ENCODE measurements at regions not wholly inside any gene's neighbourhood (a gene's known extent, or its start where the extent isn't known, plus 50 kb on each side); places are given as distances from the start of the nearest gene placed in this dataset.
A peak's percentile ranks its signal among the peaks of the same experiment; 100 is the strongest.

- Histone ChIP-seq H3K4me3 (no peak overlapping the region), H3K9me3 (replicated peaks in 1 of 3) (no peaks in the 10 kb centered on the region), H3K4me1 (replicated peaks in 1 of 2) (no peaks in the 10 kb centered on the region), H3K36me3 (replicated peaks in 1 of 2) (no peaks in the 10 kb centered on the region), H3K27ac (no peak overlapping the region), H3K27me3 (no peaks in the 10 kb centered on the region)
- intact Hi-C loops (cut with DNase I), result loop anchor here (10.0 kb wide), 2 partner anchors 93 to 343 kb away; no protein-coding TSS in a partner anchor
- DNase-seq, result peak in 1 of 7 donors; percentile 20
- 0 to 100% (median 84%) methylated on average over 1 of the region's 1 CpG for WGBS, 4 donors
- TF ChIP-seq, protein P1, sequence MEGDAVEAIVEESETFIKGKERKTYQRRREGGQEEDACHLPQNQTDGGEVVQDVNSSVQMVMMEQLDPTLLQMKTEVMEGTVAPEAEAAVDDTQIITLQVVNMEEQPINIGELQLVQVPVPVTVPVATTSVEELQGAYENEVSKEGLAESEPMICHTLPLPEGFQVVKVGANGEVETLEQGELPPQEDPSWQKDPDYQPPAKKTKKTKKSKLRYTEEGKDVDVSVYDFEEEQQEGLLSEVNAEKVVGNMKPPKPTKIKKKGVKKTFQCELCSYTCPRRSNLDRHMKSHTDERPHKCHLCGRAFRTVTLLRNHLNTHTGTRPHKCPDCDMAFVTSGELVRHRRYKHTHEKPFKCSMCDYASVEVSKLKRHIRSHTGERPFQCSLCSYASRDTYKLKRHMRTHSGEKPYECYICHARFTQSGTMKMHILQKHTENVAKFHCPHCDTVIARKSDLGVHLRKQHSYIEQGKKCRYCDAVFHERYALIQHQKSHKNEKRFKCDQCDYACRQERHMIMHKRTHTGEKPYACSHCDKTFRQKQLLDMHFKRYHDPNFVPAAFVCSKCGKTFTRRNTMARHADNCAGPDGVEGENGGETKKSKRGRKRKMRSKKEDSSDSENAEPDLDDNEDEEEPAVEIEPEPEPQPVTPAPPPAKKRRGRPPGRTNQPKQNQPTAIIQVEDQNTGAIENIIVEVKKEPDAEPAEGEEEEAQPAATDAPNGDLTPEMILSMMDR (IDR thresholded peaks at IDR 0.05), result no peak
- no peak for TF ChIP-seq POLR2A (IDR thresholded peaks at IDR 0.05)
Measured at GRCh38 chr9:91092214-91092613, 269.5 kb downstream of the AUH start.

DNA sequence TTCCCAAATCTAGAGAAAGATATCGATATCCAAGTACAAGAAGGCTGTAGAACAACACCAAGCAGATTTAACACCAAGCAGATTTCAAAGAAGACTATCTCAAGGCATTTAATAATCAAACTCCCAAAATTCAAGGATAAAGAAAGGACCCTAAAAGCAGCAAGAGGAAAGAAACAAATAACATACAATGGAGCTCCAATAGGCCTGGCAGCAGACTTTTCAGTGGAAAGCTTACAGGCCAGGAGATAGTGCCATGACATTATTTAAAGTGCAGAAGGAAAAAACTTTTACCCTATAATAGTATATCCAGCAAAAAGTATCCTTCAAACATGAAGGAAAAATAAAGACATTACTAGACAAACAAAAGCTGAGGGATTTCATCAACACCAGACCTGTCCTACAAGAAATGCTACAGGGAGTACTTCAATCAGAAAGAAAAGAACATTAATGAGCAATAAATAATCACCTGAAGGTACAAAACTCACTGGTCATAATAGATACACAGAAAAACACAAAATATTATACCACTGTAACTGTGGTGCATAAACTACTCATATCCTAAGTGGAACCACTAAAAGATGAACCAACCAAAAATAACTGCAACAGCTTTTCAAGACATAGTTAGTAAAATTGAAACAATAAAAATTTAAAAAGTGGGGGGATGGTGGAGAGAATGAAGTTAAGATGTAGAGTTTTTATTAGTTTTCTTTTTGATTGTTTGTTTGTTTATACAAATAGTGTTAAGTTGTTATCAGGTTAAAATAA is 267.2 kb downstream of the AUH start:
- H3K27me3 ChIP-seq, result no peaks in the 10 kb centered on the region
- H3K36me3 ChIP-seq (replicated peaks in 1 of 2), result no peaks in the 10 kb centered on the region
- peaks cover 0 to 3% of the 10 kb centered on the region in 2 donors for H3K4me1 ChIP-seq (replicated peaks in 1 of 2)
- intact Hi-C loops (cut with DNase I), result loop anchor here (10.0 kb wide), 2 partner anchors 90 to 340 kb away; no protein-coding TSS in a partner anchor
- WGBS, 4 donors, result 89 to 100% (median 94%) methylated on average over 1 of the region's 1 CpG
- no peak for TF ChIP-seq POLR2A (IDR thresholded peaks at IDR 0.05)
- H3K9me3 ChIP-seq (replicated peaks in 1 of 3), result no peaks in the 10 kb centered on the region
- H3K27ac ChIP-seq, result no peak overlapping the region
- DNase-seq, result no peak
- H3K4me3 ChIP-seq, result no peak overlapping the region

DNA sequence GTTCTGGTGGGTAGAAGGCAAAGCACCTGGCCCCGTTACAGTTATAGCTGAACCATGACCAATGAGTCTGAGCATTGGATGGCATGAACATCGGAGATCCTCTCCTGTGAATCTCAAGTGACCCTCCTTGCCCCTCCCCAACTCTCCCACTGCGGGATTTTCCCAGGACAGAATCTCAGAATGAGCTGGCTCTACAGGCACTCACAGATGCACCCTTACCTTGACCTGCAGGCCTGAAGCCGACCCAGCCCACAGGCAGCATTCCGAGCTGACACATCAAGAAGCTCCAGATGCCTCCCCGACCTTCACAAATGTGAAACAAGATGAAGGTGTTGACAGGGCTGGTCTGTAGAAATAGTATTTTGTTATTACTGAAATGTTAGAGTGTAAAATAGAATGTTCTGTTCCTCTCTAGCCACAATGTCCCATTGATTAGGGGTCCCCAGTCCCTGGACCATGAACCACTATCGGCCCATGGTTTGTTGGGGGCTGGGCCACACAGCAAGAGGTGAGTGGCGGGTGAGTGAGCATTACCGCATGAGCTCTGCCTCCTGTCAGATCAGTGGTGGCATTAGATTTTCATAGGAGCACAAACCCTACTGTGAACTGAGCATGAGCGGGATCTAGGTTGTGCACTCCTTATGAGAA is 263.4 kb downstream of the AUH start:
- Histone ChIP-seq H3K36me3 (replicated peaks in 1 of 2) (no peaks in the 10 kb centered on the region), H3K4me1 (replicated peaks in 1 of 2) (peaks cover 0 to 18% of the 10 kb centered on the region in 2 donors), H3K9me3 (replicated peaks in 1 of 3) (no peaks in the 10 kb centered on the region), H3K27ac (no peak overlapping the region), H3K27me3 (no peaks in the 10 kb centered on the region), H3K4me3 (no peak overlapping the region)
- DNase-seq, result no peak
- intact Hi-C loops (cut with DNase I), result loop anchor here (10.0 kb wide), 2 partner anchors 86 to 336 kb away; no protein-coding TSS in a partner anchor
- no peak for TF ChIP-seq POLR2A (IDR thresholded peaks at IDR 0.05)
- TF ChIP-seq, protein P1 (IDR thresholded peaks at IDR 0.05), result no peak
- WGBS, 4 donors, result 85 to 93% (median 89%) methylated on average over 10 of the region's 10 CpGs

DNA sequence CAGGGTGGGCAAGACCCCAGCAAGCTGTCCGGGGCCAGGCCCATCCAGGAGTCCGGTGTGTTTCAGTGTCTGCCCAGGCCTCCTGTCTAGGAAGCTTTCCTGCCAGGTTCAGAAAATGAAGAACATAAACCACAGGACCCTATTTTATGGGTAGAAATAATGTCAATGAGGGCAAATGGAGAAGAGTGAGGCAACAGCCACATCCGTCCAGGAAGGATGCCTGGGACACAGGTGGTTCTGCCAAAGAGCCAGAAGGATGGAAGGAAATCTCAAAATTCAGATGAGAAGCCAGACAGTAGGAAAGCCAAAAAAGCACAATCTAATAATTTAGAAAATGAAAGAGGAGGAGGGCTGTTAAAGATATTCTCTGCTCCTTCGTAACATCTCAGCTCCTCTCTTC is 262.3 kb downstream of the AUH start:
- intact Hi-C loops (cut with DNase I), result loop anchor here (10.0 kb wide), 2 partner anchors 85 to 335 kb away; no protein-coding TSS in a partner anchor
- no peak for TF ChIP-seq POLR2A (IDR thresholded peaks at IDR 0.05)
- TF ChIP-seq, protein P1 (IDR thresholded peaks at IDR 0.05), result no peak
- Histone ChIP-seq H3K36me3 (replicated peaks in 1 of 2) (no peaks in the 10 kb centered on the region), H3K9me3 (replicated peaks in 1 of 3) (no peaks in the 10 kb centered on the region), H3K4me1 (replicated peaks in 1 of 2) (peaks cover 0 to 18% of the 10 kb centered on the region in 2 donors), H3K27ac (peak overlapping the region in 1 of 5 donors; percentile 68), H3K27me3 (no peaks in the 10 kb centered on the region), H3K4me3 (no peak overlapping the region)
- DNase-seq, result no peak
- WGBS, 4 donors, result 79 to 86% (median 84%) methylated on average over 4 of the region's 4 CpGs
